Hematopoietic multipotent progenitor cell treated with erythropoietin and hydrocortisone succinate and interleukin-3 and kit ligand, for 4 days (in vitro differentiated cells): ENCODE measurements at regions not wholly inside any gene's neighbourhood (a gene's known extent, or its start where the extent isn't known, plus 50 kb on each side); places are given as distances from the start of the nearest gene placed in this dataset.
"Not testable (repeated sequence)": the region's sequence is repeated elsewhere in the genome, so short reads cannot be mapped to it uniquely, and the experiment has no call there.

Source experiments
- DNase-seq: peaks from one replicate; pipeline ENCODE4 v3.0.0-alpha.2; 2015

GRCh38 chr12:108423486-108423885 lies 84.4 kb upstream of the CMKLR1 start:
- no peak for DNase-seq

DNA sequence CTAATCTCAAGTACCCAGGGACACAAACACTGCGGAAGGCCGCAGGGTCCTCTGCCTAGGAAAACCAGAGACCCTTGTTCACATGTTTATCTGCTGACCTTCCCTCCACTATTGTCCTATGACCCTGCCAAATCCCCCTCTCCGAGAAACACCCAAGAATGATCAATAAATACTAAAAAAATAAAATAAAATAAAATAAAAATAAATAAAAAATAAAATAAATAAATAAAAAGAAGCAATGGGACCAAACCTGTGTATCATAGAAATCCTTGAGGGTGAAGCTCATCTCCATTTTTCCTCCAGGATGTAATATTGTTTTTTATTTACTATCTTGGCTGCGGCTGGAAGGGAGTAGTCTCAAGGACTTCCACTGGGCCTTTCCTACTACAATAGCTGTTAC lies 82.0 kb upstream of the CMKLR1 start:
- DNase-seq: not testable (repeated sequence)

GRCh38 chr12:108420421-108420820 lies 81.3 kb upstream of the CMKLR1 start:
- DNase-seq: not testable (repeated sequence)

DNA sequence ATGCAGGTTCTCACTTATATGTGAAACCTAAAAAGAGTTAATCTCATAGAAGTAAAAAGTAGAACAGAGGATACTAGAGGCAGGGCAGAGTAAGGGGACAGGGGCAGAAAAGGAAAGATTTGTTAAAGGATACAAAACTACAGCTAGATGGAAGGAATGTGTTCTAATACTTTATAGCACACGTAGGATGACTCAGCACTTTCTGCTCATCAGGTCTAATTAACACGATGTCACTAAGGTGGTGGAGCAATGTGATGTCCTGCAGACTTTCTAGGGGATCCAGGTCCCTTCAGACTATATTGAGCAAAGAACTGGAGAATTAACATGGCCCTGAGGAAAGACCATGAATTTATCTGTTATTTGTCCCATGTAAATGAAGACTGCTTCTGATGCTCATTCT lies 80.8 kb upstream of the CMKLR1 start:
- peak; percentile 12 for DNase-seq

GRCh38 chr12:108418164-108418890 lies 79.2 kb upstream of the CMKLR1 start:
- DNase-seq: no peak

- DNase-seq: no peak
Measured at GRCh38 chr12:108414021-108414420, 74.9 kb upstream of the CMKLR1 start.

GRCh38 chr12:108410689-108411088 lies 71.6 kb upstream of the CMKLR1 start:
- DNase-seq: no peak

GRCh38 chr12:108409481-108409880 lies 70.4 kb upstream of the CMKLR1 start:
- no peak for DNase-seq

GRCh38 chr12:108403952-108404351 lies 64.8 kb upstream of the CMKLR1 start:
- DNase-seq: peak; percentile 8

- no peak for DNase-seq
Measured at GRCh38 chr12:108401964-108402363, 62.9 kb upstream of the CMKLR1 start.

- no peak for DNase-seq
Measured at GRCh38 chr12:108400900-108401480, 61.9 kb upstream of the CMKLR1 start.

DNA sequence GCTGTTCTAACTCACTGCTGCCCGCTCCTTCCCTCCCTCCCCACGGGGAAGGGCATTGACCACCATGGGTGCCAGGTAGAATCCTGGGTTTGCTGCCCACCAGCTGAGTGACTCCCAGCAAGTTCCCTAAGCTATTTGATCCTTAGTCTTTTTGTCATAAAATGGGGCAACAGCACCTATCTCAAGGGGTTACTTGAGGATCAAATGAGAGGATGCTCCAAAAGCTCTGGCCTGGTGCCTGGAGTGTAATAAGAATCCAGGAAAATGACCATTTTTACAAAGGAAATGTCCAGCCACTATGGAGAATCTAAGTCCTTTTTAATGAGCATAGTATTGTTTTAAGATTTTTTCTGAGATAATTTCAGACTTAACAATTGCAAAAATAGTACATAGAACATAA lies 61.4 kb upstream of the CMKLR1 start:
- no peak for DNase-seq

GRCh38 chr12:108400056-108400455 lies 60.9 kb upstream of the CMKLR1 start:
- DNase-seq: no peak

DNA sequence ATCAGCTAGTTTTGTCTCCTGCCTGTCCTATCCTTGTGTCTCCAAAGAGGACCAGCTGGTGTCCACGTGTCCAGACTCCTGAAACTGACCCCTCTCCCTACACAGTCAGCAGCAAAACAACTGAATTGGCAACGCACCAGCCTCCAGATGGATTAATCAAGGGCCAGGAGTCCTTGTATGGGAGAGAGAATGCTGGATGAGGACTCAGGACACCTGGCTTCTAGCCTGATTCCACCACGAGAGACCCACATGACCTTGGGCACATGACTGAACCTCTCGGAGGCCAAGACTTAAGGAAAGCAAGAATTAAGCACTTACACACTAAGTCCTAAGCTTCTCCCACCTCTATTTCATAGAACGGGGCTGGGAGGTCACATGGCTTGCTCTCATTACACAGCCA lies 60.4 kb upstream of the CMKLR1 start:
- DNase-seq: no peak

- DNase-seq: no peak
Measured at GRCh38 chr12:108394196-108394595, 55.1 kb upstream of the CMKLR1 start.

- no peak for DNase-seq
Measured at GRCh38 chr12:108392284-108392683, 53.2 kb upstream of the CMKLR1 start.

- no peak for DNase-seq
Measured at GRCh38 chr12:108390495-108391203, 51.5 kb upstream of the CMKLR1 start.

DNA sequence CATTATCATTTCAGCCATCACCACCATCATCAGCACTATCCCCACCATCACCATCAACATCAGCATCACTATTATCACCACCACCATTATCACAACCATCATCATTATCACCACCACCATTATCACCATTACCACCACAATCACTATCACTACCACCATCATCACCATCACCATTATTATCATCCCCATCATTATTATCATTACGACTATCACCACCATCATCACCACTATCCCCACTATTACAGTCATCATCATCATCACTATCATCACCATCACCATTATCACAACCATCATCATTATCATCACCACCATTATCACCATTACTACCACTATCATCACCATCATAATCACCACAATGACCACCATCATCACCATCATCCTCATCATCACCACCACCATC lies 50.4 kb upstream of the CMKLR1 start:
- DNase-seq: no peak
